ENCODE measurements at regions not wholly inside any gene's neighbourhood (a gene's known extent, or its start where the extent isn't known, plus 50 kb on each side); places are given as distances from the start of the nearest gene placed in this dataset.

DNA sequence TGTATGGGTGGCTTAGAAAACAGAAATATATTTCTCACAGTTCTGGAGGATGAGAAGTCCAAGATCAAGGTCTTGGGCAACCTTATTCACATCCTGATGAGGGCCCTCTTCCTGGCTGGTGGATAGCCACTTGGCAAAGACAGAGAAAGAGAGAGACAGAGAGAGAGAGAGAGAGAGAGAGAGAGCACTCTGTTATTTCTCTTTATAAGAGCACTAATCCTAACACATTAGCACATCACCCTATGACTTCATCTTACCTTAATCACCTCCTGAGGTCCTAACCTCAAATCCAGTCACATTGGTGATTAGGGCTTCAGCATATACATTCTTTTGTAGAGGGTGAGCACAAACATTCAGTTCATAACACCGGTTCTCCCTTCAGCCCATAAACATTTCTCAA, 430.3 kb downstream of the EFNB2 start:
- H3K4me1 ChIP-seq (ENCODE audit: insufficient read depth, insufficient read length) = peaks cover 4% of the 10 kb centered on the region
- H3K9ac ChIP-seq (ENCODE audit: insufficient read length, low read depth) = no peak overlapping the region
- no peaks in the 10 kb centered on the region for H3K36me3 ChIP-seq (ENCODE audit: insufficient read depth, insufficient read length, low read length)
- TF ChIP-seq YY1 (IDR thresholded peaks at IDR 0.05; ENCODE audit: insufficient read depth, insufficient read length) = no peak
- no peak for TF ChIP-seq SUZ12 (IDR thresholded peaks at IDR 0.05; ENCODE audit: extremely low read depth, insufficient read depth, insufficient read length)
- no peak for TF ChIP-seq ZNF274 (IDR thresholded peaks at IDR 0.05; ENCODE audit: low read depth, low read length)
- DNase-seq (ENCODE audit: low read depth, low spot score) = no peak
- no peak overlapping the region for H3K4me3 ChIP-seq (ENCODE audit: insufficient read length, low read depth)
- H3K9me3 ChIP-seq (ENCODE audit: insufficient read depth, low read length) = no peaks in the 10 kb centered on the region
- no peaks in the 10 kb centered on the region for H3K27me3 ChIP-seq (ENCODE audit: insufficient read depth, insufficient read length)

DNA sequence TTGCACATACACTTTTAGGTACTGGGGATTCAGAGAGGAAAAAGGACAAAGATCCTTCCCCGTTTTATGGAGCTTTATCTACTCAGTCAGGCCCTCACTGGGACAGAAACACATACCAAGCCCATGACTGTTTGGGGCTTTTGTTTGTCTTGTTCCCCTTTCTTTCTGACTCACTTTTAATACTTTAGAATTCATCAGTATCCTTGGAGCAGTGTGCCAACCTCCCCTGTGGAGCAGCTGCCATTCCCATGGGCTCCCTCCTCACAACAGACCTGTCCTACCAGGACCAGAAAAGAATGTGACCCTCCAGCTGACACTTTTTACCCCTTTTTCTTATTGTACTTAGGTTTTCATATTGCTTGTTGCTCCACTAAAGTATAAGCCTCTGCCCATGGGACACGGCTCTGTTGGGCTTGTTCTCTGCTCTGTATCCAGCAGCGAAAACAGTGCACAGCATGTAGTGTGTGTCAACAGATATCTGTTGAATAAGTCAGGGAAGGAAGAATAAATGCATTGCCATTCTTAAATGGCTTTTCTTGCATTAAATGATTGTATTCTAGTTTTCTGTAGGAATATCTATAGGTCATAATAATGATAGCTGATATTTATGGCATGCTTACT, 431.1 kb downstream of the EFNB2 start:
- DNase-seq (ENCODE audit: low read depth, low spot score) = no peak
- Histone ChIP-seq H3K9me3 (ENCODE audit: insufficient read depth, low read length) (no peaks in the 10 kb centered on the region), H3K27me3 (ENCODE audit: insufficient read depth, insufficient read length) (no peaks in the 10 kb centered on the region), H3K4me1 (ENCODE audit: insufficient read depth, insufficient read length) (peaks cover 4% of the 10 kb centered on the region), H3K4me3 (ENCODE audit: insufficient read length, low read depth) (no peak overlapping the region), H3K36me3 (ENCODE audit: insufficient read depth, insufficient read length, low read length) (no peaks in the 10 kb centered on the region), H3K9ac (ENCODE audit: insufficient read length, low read depth) (no peak overlapping the region)
- TF ChIP-seq SUZ12 (IDR thresholded peaks at IDR 0.05; ENCODE audit: extremely low read depth, insufficient read depth, insufficient read length) (no peak), ZNF274 (IDR thresholded peaks at IDR 0.05; ENCODE audit: low read depth, low read length) (no peak), YY1 (IDR thresholded peaks at IDR 0.05; ENCODE audit: insufficient read depth, insufficient read length) (no peak)

DNA sequence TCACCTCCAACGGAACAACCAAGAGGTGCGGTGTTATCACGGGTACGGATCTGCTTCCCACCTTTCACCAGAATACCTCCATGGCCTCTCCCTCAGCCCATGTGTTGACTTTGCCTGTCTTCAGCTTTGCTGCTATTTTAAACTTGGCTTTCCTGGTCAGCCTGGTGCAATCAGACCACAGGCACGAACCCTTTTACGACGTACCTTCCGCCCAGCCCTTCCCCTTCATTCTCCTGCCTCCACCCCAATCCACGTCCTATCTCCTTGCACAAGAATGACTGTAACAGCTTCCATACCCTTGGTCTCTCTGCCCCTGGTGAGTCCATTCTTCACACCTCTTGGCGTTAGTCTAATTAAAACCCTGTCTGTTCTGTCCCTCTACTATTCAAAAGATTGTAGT, 431.7 kb downstream of the EFNB2 start:
- Histone ChIP-seq H3K9me3 (ENCODE audit: insufficient read depth, low read length) (no peaks in the 10 kb centered on the region), H3K4me3 (ENCODE audit: insufficient read length, low read depth) (no peak overlapping the region), H3K36me3 (ENCODE audit: insufficient read depth, insufficient read length, low read length) (no peaks in the 10 kb centered on the region), H3K9ac (ENCODE audit: insufficient read length, low read depth) (no peak overlapping the region), H3K4me1 (ENCODE audit: insufficient read depth, insufficient read length) (peaks cover 4% of the 10 kb centered on the region), H3K27me3 (ENCODE audit: insufficient read depth, insufficient read length) (no peaks in the 10 kb centered on the region)
- no peak for TF ChIP-seq ZNF274 (IDR thresholded peaks at IDR 0.05; ENCODE audit: low read depth, low read length)
- DNase-seq (ENCODE audit: low read depth, low spot score) = no peak

DNA sequence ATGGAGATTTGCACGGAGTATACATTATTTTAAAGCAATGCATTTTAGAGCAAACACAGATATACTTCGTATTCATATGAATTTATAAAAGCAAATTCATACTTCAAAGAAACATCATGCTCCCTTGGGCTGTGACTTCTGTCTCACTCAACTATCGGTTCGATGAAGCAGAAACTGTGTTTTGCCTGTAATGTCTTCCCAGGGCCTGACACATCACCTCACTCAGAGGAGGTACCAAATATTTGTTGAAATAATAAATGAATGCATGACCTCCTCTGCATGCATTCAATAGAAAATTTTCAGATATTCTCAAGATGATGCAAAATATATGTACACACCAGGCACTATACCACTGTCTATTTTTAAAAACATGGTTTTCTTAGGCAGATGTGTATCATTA, 432.7 kb downstream of the EFNB2 start:
- H3K4me1 ChIP-seq (ENCODE audit: insufficient read depth, insufficient read length) = peaks cover 4% of the 10 kb centered on the region
- H3K9ac ChIP-seq (ENCODE audit: insufficient read length, low read depth) = no peak overlapping the region
- H3K9me3 ChIP-seq (ENCODE audit: insufficient read depth, low read length) = no peaks in the 10 kb centered on the region
- H3K27me3 ChIP-seq (ENCODE audit: insufficient read depth, insufficient read length) = no peaks in the 10 kb centered on the region
- no peak for DNase-seq (ENCODE audit: low read depth, low spot score)
- no peak for TF ChIP-seq ZNF274 (IDR thresholded peaks at IDR 0.05; ENCODE audit: low read depth, low read length)
- TF ChIP-seq YY1 (IDR thresholded peaks at IDR 0.05; ENCODE audit: insufficient read depth, insufficient read length) = no peak
- no peak for TF ChIP-seq SUZ12 (IDR thresholded peaks at IDR 0.05; ENCODE audit: extremely low read depth, insufficient read depth, insufficient read length)
- H3K36me3 ChIP-seq (ENCODE audit: insufficient read depth, insufficient read length, low read length) = no peaks in the 10 kb centered on the region
- H3K4me3 ChIP-seq (ENCODE audit: insufficient read length, low read depth) = no peak overlapping the region

DNA sequence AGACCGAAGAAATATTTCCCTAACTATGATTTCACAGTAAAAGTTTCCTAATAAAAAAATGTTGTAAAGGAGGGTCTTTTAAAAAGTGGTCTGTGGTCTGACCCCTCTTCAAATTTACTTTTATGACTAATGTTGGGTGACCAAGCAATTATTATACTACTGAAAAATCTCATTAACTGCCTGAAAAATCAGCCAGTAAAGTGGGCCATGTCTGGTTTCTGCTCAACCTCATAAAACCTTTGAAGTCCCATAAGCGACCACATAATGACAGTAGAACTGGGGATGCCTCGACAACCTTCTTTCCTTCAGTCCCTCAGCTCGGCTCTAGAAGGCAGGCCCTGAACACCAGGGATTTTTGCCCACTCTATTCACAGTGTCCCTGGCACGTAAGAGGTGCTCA, 434.3 kb downstream of the EFNB2 start:
- peak overlapping the region; percentile 29 for H3K9ac ChIP-seq (ENCODE audit: insufficient read length, low read depth)

DNA sequence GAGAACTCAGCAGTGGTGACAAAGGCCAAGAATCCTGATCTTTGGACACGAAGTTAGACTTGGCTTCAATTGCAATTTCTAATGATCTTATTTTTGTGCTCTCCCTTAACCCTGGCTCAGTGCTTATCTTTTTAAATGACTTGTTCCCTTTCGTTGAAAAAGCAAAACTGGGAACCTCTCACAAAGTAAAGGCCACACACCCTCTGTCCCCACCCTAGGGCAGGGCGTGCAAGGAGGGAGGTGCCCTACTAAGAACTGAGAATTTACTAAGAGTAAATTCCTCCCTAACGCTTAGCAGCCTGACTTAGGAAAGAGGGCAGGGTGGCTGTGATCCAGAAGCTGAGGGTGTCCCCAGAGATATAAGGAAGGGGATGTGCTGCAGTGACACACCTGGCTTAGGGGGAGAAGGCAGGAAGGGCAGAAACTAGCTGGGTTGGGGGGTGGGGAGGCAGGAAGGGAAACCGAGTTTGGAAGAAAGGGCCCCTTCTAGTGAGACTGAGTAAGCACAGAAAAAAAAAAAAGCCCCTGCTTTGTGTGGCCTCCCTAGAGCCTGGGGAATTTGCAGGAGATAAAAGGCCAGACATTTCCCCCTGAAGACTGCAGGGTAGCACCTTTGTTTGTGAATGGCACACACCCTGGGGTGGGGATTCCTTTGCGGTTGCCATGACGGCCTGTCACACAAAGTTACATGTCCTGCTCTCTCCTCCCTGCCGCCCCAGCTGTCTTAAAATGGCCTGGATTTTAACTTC, 435.1 kb downstream of the EFNB2 start:
- Histone ChIP-seq H3K36me3 (ENCODE audit: insufficient read depth, insufficient read length, low read length) (no peaks in the 10 kb centered on the region), H3K4me3 (ENCODE audit: insufficient read length, low read depth) (no peak overlapping the region), H3K9ac (ENCODE audit: insufficient read length, low read depth) (peak overlapping the region; percentile 54), H3K9me3 (ENCODE audit: insufficient read depth, low read length) (no peaks in the 10 kb centered on the region), H3K27me3 (ENCODE audit: insufficient read depth, insufficient read length) (no peaks in the 10 kb centered on the region), H3K4me1 (ENCODE audit: insufficient read depth, insufficient read length) (peaks cover 4% of the 10 kb centered on the region)
- peak; percentile 92 for DNase-seq (ENCODE audit: low read depth, low spot score)
- TF ChIP-seq ZNF274 (IDR thresholded peaks at IDR 0.05; ENCODE audit: low read depth, low read length) = no peak
- TF ChIP-seq SUZ12 (IDR thresholded peaks at IDR 0.05; ENCODE audit: extremely low read depth, insufficient read depth, insufficient read length) = no peak
- no peak for TF ChIP-seq YY1 (IDR thresholded peaks at IDR 0.05; ENCODE audit: insufficient read depth, insufficient read length)

More for the DNA sequence above, 434.3 kb downstream of the EFNB2 start:
- Histone ChIP-seq H3K4me1 (ENCODE audit: insufficient read depth, insufficient read length) (peaks cover 4% of the 10 kb centered on the region), H3K36me3 (ENCODE audit: insufficient read depth, insufficient read length, low read length) (no peaks in the 10 kb centered on the region), H3K9me3 (ENCODE audit: insufficient read depth, low read length) (no peaks in the 10 kb centered on the region), H3K27me3 (ENCODE audit: insufficient read depth, insufficient read length) (no peaks in the 10 kb centered on the region), H3K4me3 (ENCODE audit: insufficient read length, low read depth) (no peak overlapping the region)
- no peak for DNase-seq (ENCODE audit: low read depth, low spot score)
- TF ChIP-seq ZNF274 (IDR thresholded peaks at IDR 0.05; ENCODE audit: low read depth, low read length) (no peak), SUZ12 (IDR thresholded peaks at IDR 0.05; ENCODE audit: extremely low read depth, insufficient read depth, insufficient read length) (no peak), YY1 (IDR thresholded peaks at IDR 0.05; ENCODE audit: insufficient read depth, insufficient read length) (no peak)

DNA sequence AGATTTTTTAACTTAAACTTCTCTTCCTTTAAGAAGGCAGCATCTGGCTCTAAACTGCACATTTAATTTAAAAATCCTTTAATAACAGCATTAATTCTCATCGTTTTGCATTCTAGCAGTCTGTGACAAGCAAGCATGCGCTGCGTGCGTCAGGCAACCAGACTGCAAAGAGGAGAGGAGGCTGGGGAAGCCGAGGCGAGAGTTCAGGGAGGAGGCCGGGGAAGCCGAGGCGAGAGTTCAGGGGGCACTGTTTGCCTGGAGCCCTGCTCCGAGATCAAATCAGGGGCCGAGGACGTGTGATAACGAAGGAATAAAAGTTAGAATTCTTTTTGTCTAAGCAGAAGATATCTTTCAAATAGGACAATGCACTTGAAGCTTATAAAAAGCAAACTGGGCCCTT, 435.7 kb downstream of the EFNB2 start:
- H3K36me3 ChIP-seq (ENCODE audit: insufficient read depth, insufficient read length, low read length) = no peaks in the 10 kb centered on the region
- no peak overlapping the region for H3K9ac ChIP-seq (ENCODE audit: insufficient read length, low read depth)
- no peak for DNase-seq (ENCODE audit: low read depth, low spot score)
- TF ChIP-seq YY1 (IDR thresholded peaks at IDR 0.05; ENCODE audit: insufficient read depth, insufficient read length) (no peak), ZNF274 (IDR thresholded peaks at IDR 0.05; ENCODE audit: low read depth, low read length) (no peak), SUZ12 (IDR thresholded peaks at IDR 0.05; ENCODE audit: extremely low read depth, insufficient read depth, insufficient read length) (no peak)
- no peaks in the 10 kb centered on the region for H3K9me3 ChIP-seq (ENCODE audit: insufficient read depth, low read length)
- H3K4me3 ChIP-seq (ENCODE audit: insufficient read length, low read depth) = no peak overlapping the region
- peaks cover 4% of the 10 kb centered on the region for H3K4me1 ChIP-seq (ENCODE audit: insufficient read depth, insufficient read length)
- no peaks in the 10 kb centered on the region for H3K27me3 ChIP-seq (ENCODE audit: insufficient read depth, insufficient read length)
